IMR-90 (cell line): ENCODE measurements at regions not wholly inside any gene's neighbourhood (a gene's known extent, or its start where the extent isn't known, plus 50 kb on each side); places are given as distances from the start of the nearest gene placed in this dataset.

Experiments
- ATAC-seq: fragments of 200-7000 bp; cut with Tn5 transposase; 2 replicates; pipeline ENCODE4 v1.9.1; 2020; ENCODE audit warnings: low read depth, mild to moderate bottlenecking, moderate library complexity
- BruUV-seq: library from RNA; stranded (reverse); fragments of 400-500 nt; replicated peaks from 2 replicates; lab custom pipeline; 2021; lab: Mats Ljungman, UMichigan
- CTCF ChIA-PET: fragments of 300-600 bp; formaldehyde crosslinking; extraction: SDS; loops from one replicate; lab custom pipeline; 2021; ENCODE audit warnings: antibody characterized with exemption; lab: Yijun Ruan, JAX
- POLR2A ChIA-PET: fragments of 300-600 bp; sonication (Branson Sonifier 250); formaldehyde crosslinking; loops from one replicate; lab custom pipeline; 2022; ENCODE audit warnings: antibody characterized with exemption; ENCODE audit not compliant: unreplicated experiment; lab: Charles Lee
- DNase-seq: peaks from one replicate; pipeline ENCODE4 v3.0.0; 2013
- H2AFZ ChIP-seq: replicated peaks from 2 replicates; pipeline ENCODE3; 2013; ENCODE audit warnings: low read length, mild to moderate bottlenecking; ENCODE audit not compliant: poor library complexity
- H2AK5ac ChIP-seq: 2 replicates; pipeline ENCODE4 v1.6.1; 2013; ENCODE audit warnings: low read depth, low read length, inconsistent platforms
- H2AK9ac ChIP-seq: replicated peaks from 2 replicates; pipeline ENCODE3; 2013; ENCODE audit warnings: mild to moderate bottlenecking, low read depth, low read length, moderate library complexity; ENCODE audit not compliant: poor library complexity
- H2BK120ac ChIP-seq: 2 replicates; pipeline ENCODE4 v1.6.1; 2013; ENCODE audit warnings: low read depth, low read length, inconsistent platforms
- H2BK15ac ChIP-seq: 3 replicates; pipeline ENCODE4 v1.6.1; 2013; ENCODE audit warnings: low read depth, low read length, inconsistent platforms
- H2BK20ac ChIP-seq: 2 replicates; pipeline ENCODE4 v1.6.1; 2013; ENCODE audit warnings: low read depth, mild to moderate bottlenecking, inconsistent platforms, low read length, moderate library complexity
- H2BK5ac ChIP-seq: 2 replicates; pipeline ENCODE4 v1.6.1; 2013; ENCODE audit warnings: mild to moderate bottlenecking, low read depth, low read length, inconsistent platforms; ENCODE audit not compliant: poor library complexity, severe bottlenecking
- H3K14ac ChIP-seq: replicated peaks from 2 replicates; pipeline ENCODE4 v1.6.1; 2013; ENCODE audit warnings: low read depth, low read length, inconsistent platforms
- H3K18ac ChIP-seq: 2 replicates; pipeline ENCODE4 v1.6.1; 2013; ENCODE audit warnings: low read depth, low read length, control low read depth
- H3K23ac ChIP-seq: 2 replicates; pipeline ENCODE4 v1.6.1; 2013; ENCODE audit warnings: low read depth, low read length, inconsistent platforms
- H3K27ac ChIP-seq: 2 replicates; pipeline ENCODE4 v1.5.1; 2013; ENCODE audit warnings: mild to moderate bottlenecking, control low read depth, low read length; ENCODE audit not compliant: insufficient read depth
- H3K27me3 ChIP-seq: 2 replicates; pipeline ENCODE4 v1.6.1; 2013; ENCODE audit warnings: low read length; ENCODE audit not compliant: control insufficient read depth, insufficient read depth
- H3K36me3 ChIP-seq: 2 replicates; pipeline ENCODE4 v1.6.1; 2013; ENCODE audit warnings: low read length, mixed read lengths; ENCODE audit not compliant: control insufficient read depth, insufficient read depth
- H3K4ac ChIP-seq: 2 replicates; pipeline ENCODE4 v1.6.1; 2013; ENCODE audit warnings: low read depth, low read length, inconsistent platforms
- H3K4me1 ChIP-seq: 2 replicates; pipeline ENCODE4 v1.6.1; 2013; ENCODE audit warnings: low read length, mixed read lengths; ENCODE audit not compliant: control insufficient read depth, insufficient read depth
- H3K4me2 ChIP-seq: 2 replicates; pipeline ENCODE4 v1.6.1; 2013; ENCODE audit warnings: low read depth, mild to moderate bottlenecking, control low read depth, low read length, moderate library complexity
- H3K4me3 ChIP-seq: 2 replicates; pipeline ENCODE4 v1.5.1; 2013; ENCODE audit warnings: low read depth, mild to moderate bottlenecking, control low read depth, low read length, moderate library complexity; ENCODE audit not compliant: insufficient read depth
- H3K56ac ChIP-seq: 2 replicates; pipeline ENCODE4 v1.6.1; 2013; ENCODE audit warnings: low read length, inconsistent platforms; ENCODE audit not compliant: insufficient read depth; ENCODE audit errors: extremely low read depth
- H3K79me1 ChIP-seq, 2 experiments: 2 replicates each; pipeline ENCODE4 v1.6.1; 2013; ENCODE audit warnings: low read length in 2 of 2, inconsistent platforms in 1 of 2, low read depth in 1 of 2
- H3K9ac ChIP-seq: 2 replicates; pipeline ENCODE4 v1.6.1; 2013; ENCODE audit warnings: low read depth, low read length, control low read depth
- H3K9me1 ChIP-seq: 2 replicates; pipeline ENCODE4 v1.6.1; 2013; ENCODE audit warnings: low read length, inconsistent platforms; ENCODE audit not compliant: insufficient read depth
- H3K9me3 ChIP-seq: 2 replicates; pipeline ENCODE4 v1.6.1; 2013; ENCODE audit warnings: low read length; ENCODE audit not compliant: control insufficient read depth, insufficient read depth
- H4K20me1 ChIP-seq: 2 replicates; pipeline ENCODE4 v1.6.1; 2013; ENCODE audit warnings: low read length, inconsistent platforms; ENCODE audit not compliant: insufficient read depth
- H4K5ac ChIP-seq: 2 replicates; pipeline ENCODE4 v1.6.1; 2013; ENCODE audit warnings: mild to moderate bottlenecking, low read depth, low read length, control low read depth
- H4K8ac ChIP-seq, 2 experiments: 2 replicates each; pipeline ENCODE4 v1.6.1; 2013; ENCODE audit warnings: low read depth in 2 of 2, low read length in 2 of 2, control low read depth in 1 of 2, inconsistent platforms in 1 of 2
- H4K91ac ChIP-seq: 2 replicates; pipeline ENCODE4 v1.6.1; 2013; ENCODE audit warnings: low read depth, low read length, inconsistent platforms; ENCODE audit not compliant: insufficient read depth
- BHLHE40 ChIP-seq: fragments of 150-350 bp; IDR thresholded peaks from 2 replicates; pipeline ENCODE4 v1.6.1; 2016; ENCODE audit warnings: mild to moderate bottlenecking, low read depth, low read length
- CEBPB ChIP-seq: IDR thresholded peaks from 2 replicates; pipeline ENCODE4 v1.6.1; 2012; ENCODE audit warnings: low read depth, low read length, improper control_type of control experiment
- CHD1 ChIP-seq: IDR thresholded peaks from 2 replicates; pipeline ENCODE4 v1.6.1; 2012; ENCODE audit warnings: low read depth, low read length, improper control_type of control experiment
- FOS ChIP-seq: fragments of 150-350 bp; IDR thresholded peaks from 2 replicates; pipeline ENCODE4 v1.6.1; 2016; ENCODE audit warnings: low read depth, low read length
- MAFK ChIP-seq: IDR thresholded peaks from 2 replicates; pipeline ENCODE4 v1.6.1; 2012; ENCODE audit warnings: low read depth, low read length, improper control_type of control experiment
- MAZ ChIP-seq: IDR thresholded peaks from 2 replicates; pipeline ENCODE4 v1.6.1; 2012; ENCODE audit warnings: low read depth, mild to moderate bottlenecking, low read length, improper control_type of control experiment, moderate library complexity, borderline replicate concordance
- MXI1 ChIP-seq: IDR thresholded peaks from 2 replicates; pipeline ENCODE4 v1.6.1; 2012; ENCODE audit warnings: low read depth, mild to moderate bottlenecking, low read length, moderate library complexity, borderline replicate concordance
- NFE2L2 ChIP-seq: fragments of 150-350 bp; IDR thresholded peaks from 2 replicates; pipeline ENCODE4 v1.6.1; 2016; ENCODE audit warnings: low read depth, mild to moderate bottlenecking, low read length
- POLR2A ChIP-seq: IDR thresholded peaks from 2 replicates; pipeline ENCODE4 v1.6.1; 2012; ENCODE audit warnings: mild to moderate bottlenecking, low read depth, low read length
- RAD21 ChIP-seq: IDR thresholded peaks from 2 replicates; pipeline ENCODE4 v1.6.1; 2012; ENCODE audit warnings: low read length, improper control_type of control experiment
- RCOR1 ChIP-seq: IDR thresholded peaks from 2 replicates; pipeline ENCODE4 v1.6.1; 2012; ENCODE audit warnings: mild to moderate bottlenecking, low read length, improper control_type of control experiment; ENCODE audit not compliant: insufficient replicate concordance
- RFX5 ChIP-seq: IDR thresholded peaks from 2 replicates; pipeline ENCODE4 v1.8.0; 2012; ENCODE audit warnings: low read depth, mild to moderate bottlenecking, low read length, moderate library complexity
- SMC3 ChIP-seq: fragments of 150-350 bp; IDR thresholded peaks from 2 replicates; pipeline ENCODE4 v1.6.1; 2016; ENCODE audit warnings: low read depth, mild to moderate bottlenecking, antibody characterized with exemption, low read length, moderate library complexity
- WGBS, 2 experiments: methylation state at CpG; one replicate each; pipeline versions ENCODE4 v1.1.5 to v1.1.7; 2013; ENCODE audit warnings: missing lambda C conversion rate in 2 of 2; ENCODE audit not compliant: insufficient read length in 1 of 2; ENCODE audit errors: extremely low coverage in 2 of 2; 5-methylcytosine and 5-hydroxymethylcytosine counted together
- dilution Hi-C: fragments of 300-500 bp; cut with HindIII; formaldehyde crosslinking; loops from one replicate; pipeline ENCODE4 v1.14.3; 2018; ENCODE audit warnings: low sequenced_read_pairs; ENCODE audit not compliant: unreplicated experiment
- in situ Hi-C: fragments of 300-500 bp; cut with MboI; formaldehyde crosslinking; loops from 3 replicates; pipeline ENCODE4 v1.14.3; 2019; ENCODE audit warnings: low sequenced_read_pairs, inconsistent platforms, mixed read lengths
- intact Hi-C: fragments of 100-400 bp; cut with micrococcal nuclease; formaldehyde crosslinking; loops from 2 replicates; pipeline ENCODE4 v1.10.0; 2022
- TF ChIP-seq, protein P1 (sequence below): fragments of 150-350 bp; IDR thresholded peaks from 2 replicates; pipeline ENCODE4 v1.6.1; 2016; ENCODE audit warnings: low read depth, mild to moderate bottlenecking, low read length, moderate library complexity, borderline replicate concordance
- TF ChIP-seq, protein P2 (sequence below): conservative IDR thresholded peaks from 2 replicates; pipeline ENCODE4 v1.5.1; 2012; ENCODE audit warnings: mild to moderate bottlenecking, low read depth, low read length, improper control_type of control experiment
- TF ChIP-seq, protein P3 (sequence below): fragments of 150-350 bp; IDR thresholded peaks from 2 replicates; pipeline ENCODE4 v1.6.1; 2017; ENCODE audit warnings: mild to moderate bottlenecking, antibody characterized with exemption, low read length, low read depth

DNA sequence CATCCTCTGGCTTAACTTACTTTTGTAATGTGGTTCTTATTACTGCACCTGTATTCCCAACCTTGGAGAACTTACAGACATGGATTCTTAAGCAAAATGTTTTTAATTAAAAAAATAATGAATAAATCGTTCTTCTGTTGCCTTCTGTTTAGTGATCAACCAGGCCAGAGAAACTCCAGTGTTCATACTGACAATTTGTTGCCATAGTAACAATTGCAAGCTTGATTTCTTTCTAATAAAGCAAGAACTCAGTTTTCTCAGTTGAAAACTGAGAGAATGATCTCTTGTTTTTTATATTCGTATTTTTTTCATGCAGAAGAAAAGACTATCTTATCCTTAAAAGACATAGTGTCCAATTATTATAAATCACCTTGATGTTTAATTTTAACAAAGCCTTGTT is 106.5 kb upstream of the LMNTD1 start:
- no peak overlapping the region for H4K5ac ChIP-seq
- no peak overlapping the region for H3K27ac ChIP-seq
- no peak overlapping the region for H3K56ac ChIP-seq
- TF ChIP-seq CHD1 (no peak), RFX5 (no peak), FOS (no peak), SMC3 (no peak), POLR2A (no peak), RAD21 (no peak), RCOR1 (no peak), MAFK (no peak), MXI1 (no peak), MAZ (no peak), BHLHE40 (no peak), NFE2L2 (no peak), CEBPB (no peak)
- TF ChIP-seq, protein P1, sequence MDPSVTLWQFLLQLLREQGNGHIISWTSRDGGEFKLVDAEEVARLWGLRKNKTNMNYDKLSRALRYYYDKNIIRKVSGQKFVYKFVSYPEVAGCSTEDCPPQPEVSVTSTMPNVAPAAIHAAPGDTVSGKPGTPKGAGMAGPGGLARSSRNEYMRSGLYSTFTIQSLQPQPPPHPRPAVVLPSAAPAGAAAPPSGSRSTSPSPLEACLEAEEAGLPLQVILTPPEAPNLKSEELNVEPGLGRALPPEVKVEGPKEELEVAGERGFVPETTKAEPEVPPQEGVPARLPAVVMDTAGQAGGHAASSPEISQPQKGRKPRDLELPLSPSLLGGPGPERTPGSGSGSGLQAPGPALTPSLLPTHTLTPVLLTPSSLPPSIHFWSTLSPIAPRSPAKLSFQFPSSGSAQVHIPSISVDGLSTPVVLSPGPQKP, result no peak
- TF ChIP-seq, protein P2, sequence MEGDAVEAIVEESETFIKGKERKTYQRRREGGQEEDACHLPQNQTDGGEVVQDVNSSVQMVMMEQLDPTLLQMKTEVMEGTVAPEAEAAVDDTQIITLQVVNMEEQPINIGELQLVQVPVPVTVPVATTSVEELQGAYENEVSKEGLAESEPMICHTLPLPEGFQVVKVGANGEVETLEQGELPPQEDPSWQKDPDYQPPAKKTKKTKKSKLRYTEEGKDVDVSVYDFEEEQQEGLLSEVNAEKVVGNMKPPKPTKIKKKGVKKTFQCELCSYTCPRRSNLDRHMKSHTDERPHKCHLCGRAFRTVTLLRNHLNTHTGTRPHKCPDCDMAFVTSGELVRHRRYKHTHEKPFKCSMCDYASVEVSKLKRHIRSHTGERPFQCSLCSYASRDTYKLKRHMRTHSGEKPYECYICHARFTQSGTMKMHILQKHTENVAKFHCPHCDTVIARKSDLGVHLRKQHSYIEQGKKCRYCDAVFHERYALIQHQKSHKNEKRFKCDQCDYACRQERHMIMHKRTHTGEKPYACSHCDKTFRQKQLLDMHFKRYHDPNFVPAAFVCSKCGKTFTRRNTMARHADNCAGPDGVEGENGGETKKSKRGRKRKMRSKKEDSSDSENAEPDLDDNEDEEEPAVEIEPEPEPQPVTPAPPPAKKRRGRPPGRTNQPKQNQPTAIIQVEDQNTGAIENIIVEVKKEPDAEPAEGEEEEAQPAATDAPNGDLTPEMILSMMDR, result no peak
- TF ChIP-seq, protein P3, sequence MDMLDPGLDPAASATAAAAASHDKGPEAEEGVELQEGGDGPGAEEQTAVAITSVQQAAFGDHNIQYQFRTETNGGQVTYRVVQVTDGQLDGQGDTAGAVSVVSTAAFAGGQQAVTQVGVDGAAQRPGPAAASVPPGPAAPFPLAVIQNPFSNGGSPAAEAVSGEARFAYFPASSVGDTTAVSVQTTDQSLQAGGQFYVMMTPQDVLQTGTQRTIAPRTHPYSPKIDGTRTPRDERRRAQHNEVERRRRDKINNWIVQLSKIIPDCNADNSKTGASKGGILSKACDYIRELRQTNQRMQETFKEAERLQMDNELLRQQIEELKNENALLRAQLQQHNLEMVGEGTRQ, result no peak
- in situ Hi-C loops (no loop called here), intact Hi-C loops (no loop called here), dilution Hi-C loops (no loop called here)
- H4K8ac ChIP-seq, result no peak overlapping the region
- ChIA-PET POLR2A (no interaction called here), CTCF (no interaction called here)
- H2AFZ ChIP-seq, result no peak overlapping the region
- no peaks in the 10 kb centered on the region for H3K4me1 ChIP-seq
- H2BK15ac ChIP-seq, result no peak overlapping the region
- H2BK120ac ChIP-seq, result no peak overlapping the region
- no peak overlapping the region for H3K14ac ChIP-seq
- H2BK20ac ChIP-seq, result no peak overlapping the region
- H3K9me1 ChIP-seq, result no peaks in the 10 kb centered on the region
- no peak overlapping the region for H4K91ac ChIP-seq
- no peaks in the 10 kb centered on the region for H3K36me3 ChIP-seq
- no peak overlapping the region for H3K18ac ChIP-seq
- H3K4me2 ChIP-seq, result no peak overlapping the region
- ATAC-seq (no peak), DNase-seq (no peak)
- H2AK9ac ChIP-seq, result no peak overlapping the region
- no peak overlapping the region for H3K4ac ChIP-seq
- no peak overlapping the region for H3K9ac ChIP-seq
- H3K4me3 ChIP-seq, result no peak overlapping the region
- no TSS peak for BruUV-seq
- no peaks in the 10 kb centered on the region for H3K79me1 ChIP-seq
- H3K27me3 ChIP-seq, result no peaks in the 10 kb centered on the region
- H4K20me1 ChIP-seq, result no peaks in the 10 kb centered on the region
- no peaks in the 10 kb centered on the region for H3K9me3 ChIP-seq
- no CpG with 5 or more reads among the region's 2 CpGs for WGBS, 2 experiments
- H3K23ac ChIP-seq, result no peak overlapping the region
- H2AK5ac ChIP-seq, result no peak overlapping the region
- H2BK5ac ChIP-seq, result no peak overlapping the region
